B cell (primary cell): ENCODE measurements at regions not wholly inside any gene's neighbourhood (a gene's known extent, or its start where the extent isn't known, plus 50 kb on each side); places are given as distances from the start of the nearest gene placed in this dataset.

ENCODE experiments used
- CTCF ChIP-seq: fragments of 200-600 bp; IDR thresholded peaks from one replicate; pipeline ENCODE4 v1.8.0; 2022; ENCODE audit warnings: antibody characterized with exemption, mild to moderate bottlenecking
- EZH2 ChIP-seq: IDR thresholded peaks from 2 replicates; pipeline ENCODE4 v1.6.1; 2012; ENCODE audit warnings: borderline replicate concordance, low read depth, mild to moderate bottlenecking, moderate library complexity, low read length; ENCODE audit not compliant: insufficient read depth, poor library complexity, severe bottlenecking

- TF ChIP-seq CTCF, result no peak
- no peak for TF ChIP-seq EZH2
Observed at GRCh38 chr6:92777146-92777740, 642.1 kb downstream of the EPHA7 start.
